ENCODE measurements at regions not wholly inside any gene's neighbourhood (a gene's known extent, or its start where the extent isn't known, plus 50 kb on each side); places are given as distances from the start of the nearest gene placed in this dataset.

DNA sequence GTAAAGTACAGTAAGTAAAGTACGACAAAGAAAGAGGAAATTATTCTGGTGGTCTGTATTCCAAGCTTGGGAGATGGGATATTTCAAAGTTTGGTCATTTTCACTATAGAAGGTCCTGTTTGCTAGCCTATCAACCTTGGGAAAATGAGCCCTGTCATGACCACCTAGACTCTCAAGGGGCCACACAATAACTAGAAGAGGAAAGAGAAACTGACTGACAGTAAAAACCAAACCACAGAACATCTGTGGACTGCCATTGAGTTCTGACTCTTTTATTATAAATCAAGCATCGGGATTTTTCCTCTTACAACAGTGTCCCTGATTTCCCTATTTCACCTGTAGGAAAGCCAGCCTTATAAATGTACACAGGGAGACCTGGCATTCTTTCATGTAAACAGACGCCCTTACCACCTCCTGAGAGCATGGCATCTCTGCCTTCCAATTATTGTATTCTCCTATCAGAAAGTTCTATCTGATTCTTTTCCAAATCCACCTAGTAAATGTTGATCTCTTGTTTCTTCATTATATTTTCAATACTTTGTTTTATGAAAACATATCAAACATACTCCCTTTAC is 80.0 kb downstream of the ZNF622 start:
- Histone ChIP-seq H3K9me3 (ENCODE audit: insufficient read depth in 2 of 2, low read depth in 1 of 2, low read length in 1 of 2) (no peaks in the 10 kb centered on the region), H4K8ac (ENCODE audit: extremely low read depth, insufficient read depth, low read length) (no peak overlapping the region), H4K91ac (replicated peaks; ENCODE audit: insufficient read length, low read length) (no peak overlapping the region), H2BK20ac (ENCODE audit: low read length) (no peak overlapping the region), H3K4me2 (ENCODE audit: insufficient read depth in 1 of 2, low read depth in 2 of 2, low read length in 2 of 2) (no peak overlapping the region), H3K56ac (replicated peaks; ENCODE audit: insufficient read length, low read depth, low read length) (no peak overlapping the region), H2AFZ (ENCODE audit: low read length) (no peak overlapping the region), H2BK5ac (ENCODE audit: low read depth, low read length) (no peak overlapping the region), H3K4ac (replicated peaks; ENCODE audit: insufficient read length, low read depth, low read length) (no peak overlapping the region), H3K27ac (ENCODE audit: low read depth, low read length) (no peak overlapping the region), H3K79me2 (ENCODE audit: control insufficient read depth in 1 of 2, insufficient read depth in 2 of 2, low read length in 2 of 2) (no peaks in the 10 kb centered on the region), H3K79me1 (ENCODE audit: low read depth, low read length) (no peaks in the 10 kb centered on the region), H3K9ac (replicated peaks in 1 of 4; ENCODE audit: extremely low read depth in 1 of 4, low read depth in 3 of 4, low read length in 3 of 4) (no peak overlapping the region), H4K5ac (ENCODE audit: insufficient read length, low read depth, low read length) (no peak overlapping the region), H4K20me1 (replicated peaks in 1 of 2; ENCODE audit: control insufficient read depth in 1 of 2, insufficient read depth in 2 of 2, low read length in 2 of 2) (no peaks in the 10 kb centered on the region), H3K18ac (ENCODE audit: extremely low read depth, low read length) (no peak overlapping the region), H3K36me3 (ENCODE audit: control insufficient read depth in 2 of 4, insufficient read depth in 4 of 4, low read length in 3 of 4) (no peaks in the 10 kb centered on the region), H2BK120ac (replicated peaks; ENCODE audit: low read depth, low read length) (no peak overlapping the region), H3K4me1 (replicated peaks in 1 of 4; ENCODE audit: control insufficient read depth in 3 of 4, insufficient read depth in 4 of 4, low read length in 3 of 4) (no peaks in the 10 kb centered on the region), H2BK12ac (ENCODE audit: low read depth, low read length) (no peak overlapping the region), H3K27me3 (replicated peaks in 1 of 4; ENCODE audit: control insufficient read depth in 3 of 4, extremely low read depth in 1 of 4, insufficient read depth in 3 of 4, low read length in 3 of 4) (no peaks in the 10 kb centered on the region), H3K14ac (ENCODE audit: insufficient read length) (no peak overlapping the region), H2AK5ac (ENCODE audit: low read depth, low read length) (no peak overlapping the region), H2BK15ac (ENCODE audit: low read length) (no peak overlapping the region), H3K23me2 (ENCODE audit: low read depth, low read length) (no peaks in the 10 kb centered on the region), H3K23ac (ENCODE audit: insufficient read length) (no peak overlapping the region), H3K4me3 (ENCODE audit: extremely low read depth in 1 of 4, insufficient read depth in 2 of 4, low read depth in 3 of 4, low read length in 4 of 4) (no peak overlapping the region)
- POLR2A ChIA-PET (ENCODE audit: partially characterized antibody) = no interaction called here
- FAIRE-seq = no peak
- CTCF ChIA-PET (ENCODE audit: partially characterized antibody) = no interaction called here
- DNase-seq (ENCODE audit: low read depth in 1 of 2, low spot score in 2 of 2) = no peak
- 68% methylated on average over 3 of the region's 3 CpGs; no CpG with 5 or more reads in 1 of the 2 experiments for WGBS, 2 experiments (ENCODE audit: extremely low coverage in 1 of 2, insufficient coverage in 1 of 2, insufficient read length in 1 of 2, insufficient replicate concordance in 2 of 2, low coverage in 1 of 2, low lambda C conversion rate in 2 of 2, missing lambda C conversion rate in 1 of 2)
- TF ChIP-seq GABPA (IDR thresholded peaks at IDR 0.05; ENCODE audit: borderline replicate concordance, insufficient read depth, low read length) (no peak), SIRT6 (IDR thresholded peaks at IDR 0.05; ENCODE audit: low read length) (no peak), CHD1 (IDR thresholded peaks at IDR 0.05; ENCODE audit: low read depth, low read length) (no peak), HDAC6 (IDR thresholded peaks at IDR 0.05; ENCODE audit: low read depth, low read length) (no peak), POU5F1 (IDR thresholded peaks at IDR 0.05; ENCODE audit: low read depth, low read length) (no peak), NANOG (IDR thresholded peaks at IDR 0.05; ENCODE audit: insufficient read depth, low read depth, low read length, poor library complexity, severe bottlenecking) (no peak), CREB1 (IDR thresholded peaks at IDR 0.05) (no peak), JUND (IDR thresholded peaks at IDR 0.05; ENCODE audit: low read length) (no peak), GTF2F1 (IDR thresholded peaks at IDR 0.05; ENCODE audit: borderline replicate concordance, low read depth, low read length) (no peak), RFX5 (IDR thresholded peaks at IDR 0.05; ENCODE audit: borderline replicate concordance, low read depth, low read length) (no peak), CTBP2 (IDR thresholded peaks at IDR 0.05; ENCODE audit: borderline replicate concordance, insufficient read depth, insufficient read length, low read length) (no peak), TEAD4 (IDR thresholded peaks at IDR 0.05; ENCODE audit: low read depth, low read length) (no peak), SIX5 (IDR thresholded peaks at IDR 0.05; ENCODE audit: low read depth, low read length) (no peak), SP2 (IDR thresholded peaks at IDR 0.05; ENCODE audit: low read length) (no peak)
- TF ChIP-seq, protein P1, sequence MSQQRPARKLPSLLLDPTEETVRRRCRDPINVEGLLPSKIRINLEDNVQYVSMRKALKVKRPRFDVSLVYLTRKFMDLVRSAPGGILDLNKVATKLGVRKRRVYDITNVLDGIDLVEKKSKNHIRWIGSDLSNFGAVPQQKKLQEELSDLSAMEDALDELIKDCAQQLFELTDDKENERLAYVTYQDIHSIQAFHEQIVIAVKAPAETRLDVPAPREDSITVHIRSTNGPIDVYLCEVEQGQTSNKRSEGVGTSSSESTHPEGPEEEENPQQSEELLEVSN (IDR thresholded peaks at IDR 0.05) = no peak
